ENCODE measurements at regions not wholly inside any gene's neighbourhood (a gene's known extent, or its start where the extent isn't known, plus 50 kb on each side); places are given as distances from the start of the nearest gene placed in this dataset.

DNA sequence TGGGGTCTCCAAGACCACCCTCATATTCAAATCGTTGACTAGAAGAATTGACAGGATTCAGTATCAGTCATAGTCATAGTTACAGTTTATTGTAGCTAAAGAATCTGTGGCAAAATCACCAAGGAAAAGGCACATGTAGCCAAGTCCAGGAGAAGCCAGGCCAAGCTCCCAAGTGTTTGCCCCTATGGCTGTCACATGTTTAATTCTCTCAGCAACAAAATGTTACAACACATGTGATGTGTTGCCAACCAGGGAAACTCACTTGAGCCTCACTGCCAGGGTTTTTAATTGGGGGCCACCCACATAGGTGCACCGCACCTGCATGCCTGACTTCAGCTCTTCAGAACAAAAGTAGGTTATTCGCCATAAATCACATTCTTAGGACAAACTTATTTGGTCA lies 1030.9 kb upstream of the CELF2 start:
- no peak overlapping the region for H3K14ac ChIP-seq (ENCODE audit: low read length)
- H3K36me3 ChIP-seq (replicated peaks in 1 of 2; ENCODE audit: control insufficient read depth in 2 of 2, insufficient read depth in 2 of 2, low read length in 2 of 2), result no peaks in the 10 kb centered on the region
- H2BK15ac ChIP-seq (ENCODE audit: low read length), result no peak overlapping the region
- H4K91ac ChIP-seq (ENCODE audit: low read depth, low read length, poor library complexity), result no peak overlapping the region
- DNase-seq (ENCODE audit: low spot score), result no peak
- H3K18ac ChIP-seq (ENCODE audit: low read length), result no peak overlapping the region
- H3K27ac ChIP-seq (replicated peaks; ENCODE audit: low read length), result no peak overlapping the region
- H3K27me3 ChIP-seq (ENCODE audit: control insufficient read depth in 3 of 3, insufficient read depth in 3 of 3, low read depth in 1 of 3, low read length in 3 of 3), result no peaks in the 10 kb centered on the region
- H3K4me1 ChIP-seq (ENCODE audit: control insufficient read depth in 2 of 2, insufficient read depth in 1 of 2, low read depth in 1 of 2, low read length in 2 of 2), result no peaks in the 10 kb centered on the region
- no peak overlapping the region for H2AK5ac ChIP-seq (ENCODE audit: low read depth, low read length)
- H2BK12ac ChIP-seq (ENCODE audit: low read length), result no peak overlapping the region
- H4K8ac ChIP-seq (ENCODE audit: low read depth, low read length), result no peak overlapping the region
- no peak overlapping the region for H3K4me2 ChIP-seq (ENCODE audit: insufficient read depth, low read length, poor library complexity, severe bottlenecking)
- H3K9ac ChIP-seq (ENCODE audit: low read depth, low read length, poor library complexity), result no peak overlapping the region
- no peak overlapping the region for H3K4ac ChIP-seq (ENCODE audit: low read length)
- no CpG with 5 or more reads among the region's 3 CpGs for WGBS, 2 donors (ENCODE audit: extremely low coverage in 2 of 2, insufficient read length in 2 of 2, insufficient replicate concordance in 1 of 2)
- no peak overlapping the region for H2AFZ ChIP-seq (ENCODE audit: low read length)
- no peak overlapping the region for H3K23ac ChIP-seq (ENCODE audit: low read depth, low read length, poor library complexity)
- no peak overlapping the region for H3K4me3 ChIP-seq (ENCODE audit: low read length in 2 of 2)
- H3K9me3 ChIP-seq (replicated peaks in 1 of 2; ENCODE audit: control insufficient read depth in 2 of 2, insufficient read depth in 1 of 2, low read depth in 1 of 2, low read length in 2 of 2), result peaks cover 0 to 1% of the 10 kb centered on the region in 2 donors
- no peak overlapping the region for H2BK120ac ChIP-seq (ENCODE audit: low read depth, low read length)
- no peak overlapping the region for H2BK5ac ChIP-seq (ENCODE audit: low read length)
- no peaks in the 10 kb centered on the region for H3K79me1 ChIP-seq (ENCODE audit: low read depth, low read length)

GRCh38 chr10:9987197-9987596 lies 1030.5 kb upstream of the CELF2 start:
- no peaks in the 10 kb centered on the region for H3K27me3 ChIP-seq (ENCODE audit: control insufficient read depth in 3 of 3, insufficient read depth in 3 of 3, low read depth in 1 of 3, low read length in 3 of 3)
- no peak overlapping the region for H2BK12ac ChIP-seq (ENCODE audit: low read length)
- H4K91ac ChIP-seq (ENCODE audit: low read depth, low read length, poor library complexity), result no peak overlapping the region
- no peak overlapping the region for H2BK120ac ChIP-seq (ENCODE audit: low read depth, low read length)
- no peak overlapping the region for H3K4me2 ChIP-seq (ENCODE audit: insufficient read depth, low read length, poor library complexity, severe bottlenecking)
- peaks cover 0 to 1% of the 10 kb centered on the region in 2 donors for H3K9me3 ChIP-seq (replicated peaks in 1 of 2; ENCODE audit: control insufficient read depth in 2 of 2, insufficient read depth in 1 of 2, low read depth in 1 of 2, low read length in 2 of 2)
- H3K23ac ChIP-seq (ENCODE audit: low read depth, low read length, poor library complexity), result no peak overlapping the region
- no peak overlapping the region for H3K4ac ChIP-seq (ENCODE audit: low read length)
- no peak overlapping the region for H3K18ac ChIP-seq (ENCODE audit: low read length)
- no peak overlapping the region for H4K8ac ChIP-seq (ENCODE audit: low read depth, low read length)
- H3K4me3 ChIP-seq (ENCODE audit: low read length in 2 of 2), result no peak overlapping the region
- no peak for DNase-seq (ENCODE audit: low spot score)
- no CpG with 5 or more reads among the region's 5 CpGs for WGBS, 2 donors (ENCODE audit: extremely low coverage in 2 of 2, insufficient read length in 2 of 2, insufficient replicate concordance in 1 of 2)
- H3K27ac ChIP-seq (replicated peaks; ENCODE audit: low read length), result no peak overlapping the region
- H3K4me1 ChIP-seq (ENCODE audit: control insufficient read depth in 2 of 2, insufficient read depth in 1 of 2, low read depth in 1 of 2, low read length in 2 of 2), result no peaks in the 10 kb centered on the region
- no peaks in the 10 kb centered on the region for H3K36me3 ChIP-seq (replicated peaks in 1 of 2; ENCODE audit: control insufficient read depth in 2 of 2, insufficient read depth in 2 of 2, low read length in 2 of 2)
- no peak overlapping the region for H2BK5ac ChIP-seq (ENCODE audit: low read length)
- no peak overlapping the region for H2BK15ac ChIP-seq (ENCODE audit: low read length)
- no peak overlapping the region for H2AFZ ChIP-seq (ENCODE audit: low read length)
- H2AK5ac ChIP-seq (ENCODE audit: low read depth, low read length), result no peak overlapping the region
- no peak overlapping the region for H3K9ac ChIP-seq (ENCODE audit: low read depth, low read length, poor library complexity)
- no peaks in the 10 kb centered on the region for H3K79me1 ChIP-seq (ENCODE audit: low read depth, low read length)
- H3K14ac ChIP-seq (ENCODE audit: low read length), result no peak overlapping the region

DNA sequence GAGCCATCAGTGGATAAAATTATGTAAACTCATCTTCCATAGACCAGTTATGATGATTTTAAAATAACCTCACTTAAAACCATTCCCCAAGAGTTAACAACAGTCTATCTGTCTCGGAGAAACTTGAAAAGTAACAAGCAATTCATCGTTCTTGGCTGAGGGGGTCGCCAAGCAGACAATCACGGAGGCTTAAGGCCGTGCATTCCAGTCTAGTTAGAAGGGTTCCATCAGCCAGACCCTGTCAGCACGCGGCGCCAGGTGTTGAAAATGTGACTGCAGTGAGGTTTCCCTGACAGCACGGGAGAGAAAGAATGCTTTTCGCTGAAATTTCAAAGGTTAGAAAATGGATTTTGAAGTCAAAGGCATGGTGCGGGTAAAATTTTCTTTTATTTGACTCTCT lies 1025.0 kb upstream of the CELF2 start:
- Histone ChIP-seq H2AK5ac (ENCODE audit: low read depth, low read length) (no peak overlapping the region), H2BK15ac (ENCODE audit: low read length) (no peak overlapping the region), H2BK5ac (ENCODE audit: low read length) (no peak overlapping the region), H2BK120ac (ENCODE audit: low read depth, low read length) (no peak overlapping the region), H2BK12ac (ENCODE audit: low read length) (no peak overlapping the region), H2AFZ (ENCODE audit: low read length) (peak overlapping the region; percentile 22), H3K4me1 (ENCODE audit: control insufficient read depth in 2 of 2, insufficient read depth in 1 of 2, low read depth in 1 of 2, low read length in 2 of 2) (no peaks in the 10 kb centered on the region), H3K4ac (ENCODE audit: low read length) (no peak overlapping the region), H3K23ac (ENCODE audit: low read depth, low read length, poor library complexity) (no peak overlapping the region), H4K91ac (ENCODE audit: low read depth, low read length, poor library complexity) (no peak overlapping the region), H3K4me2 (ENCODE audit: insufficient read depth, low read length, poor library complexity, severe bottlenecking) (no peak overlapping the region), H3K18ac (ENCODE audit: low read length) (no peak overlapping the region), H3K4me3 (ENCODE audit: low read length in 2 of 2) (no peak overlapping the region), H3K9ac (ENCODE audit: low read depth, low read length, poor library complexity) (no peak overlapping the region), H3K9me3 (replicated peaks in 1 of 2; ENCODE audit: control insufficient read depth in 2 of 2, insufficient read depth in 1 of 2, low read depth in 1 of 2, low read length in 2 of 2) (no peaks in the 10 kb centered on the region), H3K36me3 (replicated peaks in 1 of 2; ENCODE audit: control insufficient read depth in 2 of 2, insufficient read depth in 2 of 2, low read length in 2 of 2) (no peaks in the 10 kb centered on the region), H3K27me3 (ENCODE audit: control insufficient read depth in 3 of 3, insufficient read depth in 3 of 3, low read depth in 1 of 3, low read length in 3 of 3) (no peaks in the 10 kb centered on the region), H3K14ac (ENCODE audit: low read length) (no peak overlapping the region), H4K8ac (ENCODE audit: low read depth, low read length) (no peak overlapping the region), H3K79me1 (ENCODE audit: low read depth, low read length) (no peaks in the 10 kb centered on the region), H3K27ac (replicated peaks; ENCODE audit: low read length) (no peak overlapping the region)
- no peak for DNase-seq (ENCODE audit: low spot score)
- WGBS, 2 donors (ENCODE audit: extremely low coverage in 2 of 2, insufficient read length in 2 of 2, insufficient replicate concordance in 1 of 2), result no CpG with 5 or more reads among the region's 11 CpGs

DNA sequence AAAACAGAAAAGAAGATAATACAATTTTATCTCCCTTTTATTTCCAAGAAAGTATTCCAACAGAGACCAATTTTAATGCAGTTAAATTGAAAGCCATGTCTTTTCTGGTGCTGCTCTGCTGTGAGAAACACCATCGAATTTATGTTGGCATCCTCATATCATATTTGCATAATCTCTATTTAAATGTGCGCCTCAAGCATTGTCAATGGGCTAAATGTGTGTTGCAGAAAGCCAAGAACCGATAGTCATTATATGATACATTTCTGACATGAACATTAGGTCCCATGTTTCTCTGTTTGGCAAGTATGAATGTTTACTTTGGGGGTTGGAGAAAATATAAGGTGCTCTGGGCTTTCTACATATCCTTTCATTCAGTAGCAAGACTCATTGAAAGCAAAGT lies 1023.5 kb upstream of the CELF2 start:
- DNase-seq (ENCODE audit: low spot score), result no peak
- no peak overlapping the region for H3K4me2 ChIP-seq (ENCODE audit: insufficient read depth, low read length, poor library complexity, severe bottlenecking)
- H3K4ac ChIP-seq (ENCODE audit: low read length), result no peak overlapping the region
- no peak overlapping the region for H2BK12ac ChIP-seq (ENCODE audit: low read length)
- no peak overlapping the region for H4K8ac ChIP-seq (ENCODE audit: low read depth, low read length)
- H3K4me1 ChIP-seq (ENCODE audit: control insufficient read depth in 2 of 2, insufficient read depth in 1 of 2, low read depth in 1 of 2, low read length in 2 of 2), result no peaks in the 10 kb centered on the region
- no peak overlapping the region for H4K91ac ChIP-seq (ENCODE audit: low read depth, low read length, poor library complexity)
- H2BK15ac ChIP-seq (ENCODE audit: low read length), result no peak overlapping the region
- H3K27me3 ChIP-seq (ENCODE audit: control insufficient read depth in 3 of 3, insufficient read depth in 3 of 3, low read depth in 1 of 3, low read length in 3 of 3), result no peaks in the 10 kb centered on the region
- H3K4me3 ChIP-seq (ENCODE audit: low read length in 2 of 2), result no peak overlapping the region
- no peak overlapping the region for H3K18ac ChIP-seq (ENCODE audit: low read length)
- no peak overlapping the region for H2BK5ac ChIP-seq (ENCODE audit: low read length)
- no peak overlapping the region for H2AFZ ChIP-seq (ENCODE audit: low read length)
- H2BK120ac ChIP-seq (ENCODE audit: low read depth, low read length), result no peak overlapping the region
- no peaks in the 10 kb centered on the region for H3K79me1 ChIP-seq (ENCODE audit: low read depth, low read length)
- H3K36me3 ChIP-seq (replicated peaks in 1 of 2; ENCODE audit: control insufficient read depth in 2 of 2, insufficient read depth in 2 of 2, low read length in 2 of 2), result no peaks in the 10 kb centered on the region
- no peak overlapping the region for H2AK5ac ChIP-seq (ENCODE audit: low read depth, low read length)
- no CpG with 5 or more reads among the region's 3 CpGs for WGBS, 2 donors (ENCODE audit: extremely low coverage in 2 of 2, insufficient read length in 2 of 2, insufficient replicate concordance in 1 of 2)
- no peak overlapping the region for H3K27ac ChIP-seq (replicated peaks; ENCODE audit: low read length)
- no peak overlapping the region for H3K14ac ChIP-seq (ENCODE audit: low read length)
- no peak overlapping the region for H3K9ac ChIP-seq (ENCODE audit: low read depth, low read length, poor library complexity)
- no peak overlapping the region for H3K23ac ChIP-seq (ENCODE audit: low read depth, low read length, poor library complexity)
- H3K9me3 ChIP-seq (replicated peaks in 1 of 2; ENCODE audit: control insufficient read depth in 2 of 2, insufficient read depth in 1 of 2, low read depth in 1 of 2, low read length in 2 of 2), result no peaks in the 10 kb centered on the region

All from neuronal stem cell (in vitro differentiated cells).